Tibial nerve (tissue), 4 donors: ENCODE measurements at regions not wholly inside any gene's neighbourhood (a gene's known extent, or its start where the extent isn't known, plus 50 kb on each side); places are given as distances from the start of the nearest gene placed in this dataset.

Source experiments
- CTCF ChIP-seq, 5 experiments: fragments of 200-600 bp in 3 of 5; fragments of 450-650 bp in 2 of 5; sonication (generic) in 3 of 5; IDR thresholded peaks; one replicate each; pipeline ENCODE4 v1.5.1; 2016 to 2019; ENCODE audit warnings: antibody characterized with exemption in 5 of 5, mild to moderate bottlenecking in 3 of 5, moderate library complexity in 2 of 5
- EP300 ChIP-seq, 2 donors: sonication (generic); formaldehyde crosslinking; IDR thresholded peaks; one replicate each; pipeline ENCODE4 v1.6.1; 2017; ENCODE audit warnings: antibody characterized with exemption in 2 of 2, mild to moderate bottlenecking in 1 of 2
- POLR2A ChIP-seq, 2 donors: fragments of 450-650 bp; IDR thresholded peaks; one replicate each; pipeline ENCODE4 v1.6.1; 2017; ENCODE audit warnings: antibody characterized with exemption in 2 of 2, mild to moderate bottlenecking in 2 of 2, moderate library complexity in 2 of 2

- TF ChIP-seq CTCF (IDR thresholded peaks at IDR 0.05) (no peak), POLR2A (IDR thresholded peaks at IDR 0.05) (no peak), EP300 (IDR thresholded peaks at IDR 0.05) (no peak)
Measured at GRCh38 chr9:87167582-87167981, 220.3 kb upstream of the GAS1 start.
